ENCODE measurements at regions not wholly inside any gene's neighbourhood (a gene's known extent, or its start where the extent isn't known, plus 50 kb on each side); places are given as distances from the start of the nearest gene placed in this dataset.

- Histone ChIP-seq H3K4me3 (no peak overlapping the region), H3K9me3 (peaks cover 0 to 21% (median 10%) of the 10 kb centered on the region in 8 donors), H3K4me1 (peaks cover 0 to 14% (median 2%) of the 10 kb centered on the region in 6 donors), H3K27me3 (replicated peaks in 1 of 7) (no peaks in the 10 kb centered on the region), H3K27ac (peak overlapping the region in 4 of 8 donors; percentile 4 to 31 (median 18)), H3K36me3 (peaks cover 0 to 29% (median 9%) of the 10 kb centered on the region in 6 donors)
- 67 to 86% (median 79%) methylated on average over 4 of the region's 4 CpGs for WGBS, 5 donors
- DNase-seq, result no peak
- TF ChIP-seq POLR2A (IDR thresholded peaks at IDR 0.05) (no peak), CTCF (IDR thresholded peaks at IDR 0.05 in 8 of 11, conservative IDR thresholded peaks at IDR 0.05 in 3 of 11) (no peak), POLR2AphosphoS5 (IDR thresholded peaks at IDR 0.05) (no peak)
- intact Hi-C loops (cut with DNase I; ENCODE audit: low total_unique reads), result no loop called here
Measured at GRCh38 chr22:49582181-49582580, 245.5 kb downstream of the BRD1 start.

- peaks cover 0 to 32% (median 9%) of the 10 kb centered on the region in 6 donors for H3K4me1 ChIP-seq
- TF ChIP-seq POLR2A (IDR thresholded peaks at IDR 0.05) (no peak), POLR2AphosphoS5 (IDR thresholded peaks at IDR 0.05) (no peak), CTCF (IDR thresholded peaks at IDR 0.05 in 8 of 11, conservative IDR thresholded peaks at IDR 0.05 in 3 of 11) (no peak)
- H3K4me3 ChIP-seq, result no peak overlapping the region
- DNase-seq, result no peak
- H3K27ac ChIP-seq, result no peak overlapping the region
- 62 to 95% (median 65%) methylated on average over 3 of the region's 3 CpGs for WGBS, 5 donors
- intact Hi-C loops (cut with DNase I; ENCODE audit: low total_unique reads), result no loop called here
- H3K36me3 ChIP-seq, result peaks cover 0 to 22% (median 4%) of the 10 kb centered on the region in 6 donors
- no peaks in the 10 kb centered on the region for H3K27me3 ChIP-seq (replicated peaks in 1 of 7)
- peaks cover 0 to 21% (median 10%) of the 10 kb centered on the region in 8 donors for H3K9me3 ChIP-seq
Measured at GRCh38 chr22:49580024-49580423, 247.6 kb downstream of the BRD1 start.

- TF ChIP-seq POLR2A (IDR thresholded peaks at IDR 0.05) (no peak), POLR2AphosphoS5 (IDR thresholded peaks at IDR 0.05) (peak; percentile 21 to 76 (median 55)), CTCF (IDR thresholded peaks at IDR 0.05 in 8 of 11, conservative IDR thresholded peaks at IDR 0.05 in 3 of 11) (no peak)
- WGBS, 5 donors, result 77 to 88% (median 85%) methylated on average over 23 of the region's 23 CpGs
Measured at GRCh38 chr22:49577168-49578060, 250.3 kb downstream of the BRD1 start.

More at GRCh38 chr22:49577168-49578060, 250.3 kb downstream of the BRD1 start:
- DNase-seq, result peak; percentile 78
- no peaks in the 10 kb centered on the region for H3K27me3 ChIP-seq (replicated peaks in 1 of 7)
- peaks cover 0 to 21% (median 10%) of the 10 kb centered on the region in 8 donors for H3K9me3 ChIP-seq
- intact Hi-C loops (cut with DNase I; ENCODE audit: low total_unique reads), result no loop called here
- peaks cover 0 to 45% (median 15%) of the 10 kb centered on the region in 6 donors for H3K4me1 ChIP-seq
- peaks cover 0 to 17% (median 0%) of the 10 kb centered on the region in 6 donors for H3K36me3 ChIP-seq
- peak overlapping the region in 4 of 8 donors; percentile 31 to 85 (median 81) for H3K27ac ChIP-seq
- H3K4me3 ChIP-seq, result no peak overlapping the region

Measured in spleen (tissue), 11 donors.